COR-L47 (cell line): ENCODE measurements at regions not wholly inside any gene's neighbourhood (a gene's known extent, or its start where the extent isn't known, plus 50 kb on each side); places are given as distances from the start of the nearest gene placed in this dataset.

Experiments
- DNase-seq: peaks from one replicate; lab custom pipeline; 2025; lab: John Stamatoyannopoulos, UW

DNA sequence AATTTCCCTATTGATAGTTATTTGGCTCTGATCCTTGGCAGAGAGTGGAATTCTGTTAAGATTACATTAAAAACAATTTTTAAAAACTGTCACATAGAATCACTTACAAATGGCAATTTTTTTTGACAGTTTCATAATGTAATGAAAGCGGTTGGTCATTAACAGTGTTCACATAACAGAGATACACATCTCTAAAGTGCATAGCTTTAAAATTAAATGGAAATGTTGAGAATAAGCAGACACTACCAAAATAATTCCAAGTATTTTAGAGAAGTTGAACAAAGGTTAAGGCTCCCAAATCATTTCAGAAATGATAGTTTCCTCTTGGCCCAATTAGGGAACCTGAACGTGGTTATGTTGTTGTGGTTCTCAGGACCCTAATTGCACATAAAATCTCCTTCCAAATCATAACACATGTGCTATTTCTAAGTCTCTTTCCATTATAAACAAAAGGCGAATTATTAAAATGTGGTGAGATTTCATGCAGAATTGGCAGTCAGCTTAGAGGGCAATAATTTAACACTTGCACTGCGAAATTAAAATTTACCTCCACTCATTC, 528.9 kb upstream of the FZD8 start:
- no peak for DNase-seq

DNA sequence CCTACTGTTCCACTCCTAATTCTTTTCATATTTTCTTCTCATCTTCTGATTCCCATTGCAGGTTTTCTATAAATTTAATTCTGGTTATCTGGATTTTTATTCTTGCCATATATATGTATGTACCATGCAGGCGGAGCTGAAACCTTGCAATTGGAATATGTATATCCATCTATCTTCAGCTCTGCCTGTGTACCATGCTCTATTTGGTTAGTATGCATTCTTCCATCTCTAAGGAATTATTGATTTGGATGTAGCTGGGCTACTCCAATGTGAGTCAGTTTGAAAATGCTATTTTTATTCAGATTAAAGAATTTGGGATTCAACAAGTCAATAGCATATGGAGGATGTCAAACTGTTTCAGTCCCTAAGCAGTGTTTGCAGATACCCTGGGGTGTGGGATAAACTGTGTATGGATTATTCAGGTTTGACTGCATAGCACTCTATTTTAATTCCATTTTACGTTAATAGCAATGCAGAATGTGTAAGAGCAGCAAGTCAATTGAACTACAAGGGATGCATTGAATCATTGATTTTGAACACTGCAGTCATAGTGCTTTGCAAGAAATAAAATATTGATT, 528.1 kb upstream of the FZD8 start:
- DNase-seq: no peak

DNA sequence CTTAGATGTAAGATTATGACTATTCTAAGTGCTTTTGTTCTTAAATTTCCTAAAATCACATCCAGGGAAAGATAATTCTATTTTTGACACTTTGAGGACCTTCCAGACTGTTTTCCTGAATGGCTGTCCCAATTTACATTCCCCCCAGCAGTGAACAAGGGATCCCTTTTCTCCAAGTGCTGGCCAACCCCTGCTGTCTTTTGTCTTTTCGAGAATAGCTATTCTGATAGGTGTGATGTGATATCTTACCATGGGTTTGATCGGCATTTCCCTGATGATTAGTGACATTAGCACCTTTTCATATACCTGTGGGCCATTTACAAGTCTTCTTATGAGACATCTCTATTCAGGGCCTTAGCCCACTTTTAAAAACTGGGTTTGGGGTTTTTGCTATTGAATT, 526.7 kb upstream of the FZD8 start:
- DNase-seq: no peak

DNA sequence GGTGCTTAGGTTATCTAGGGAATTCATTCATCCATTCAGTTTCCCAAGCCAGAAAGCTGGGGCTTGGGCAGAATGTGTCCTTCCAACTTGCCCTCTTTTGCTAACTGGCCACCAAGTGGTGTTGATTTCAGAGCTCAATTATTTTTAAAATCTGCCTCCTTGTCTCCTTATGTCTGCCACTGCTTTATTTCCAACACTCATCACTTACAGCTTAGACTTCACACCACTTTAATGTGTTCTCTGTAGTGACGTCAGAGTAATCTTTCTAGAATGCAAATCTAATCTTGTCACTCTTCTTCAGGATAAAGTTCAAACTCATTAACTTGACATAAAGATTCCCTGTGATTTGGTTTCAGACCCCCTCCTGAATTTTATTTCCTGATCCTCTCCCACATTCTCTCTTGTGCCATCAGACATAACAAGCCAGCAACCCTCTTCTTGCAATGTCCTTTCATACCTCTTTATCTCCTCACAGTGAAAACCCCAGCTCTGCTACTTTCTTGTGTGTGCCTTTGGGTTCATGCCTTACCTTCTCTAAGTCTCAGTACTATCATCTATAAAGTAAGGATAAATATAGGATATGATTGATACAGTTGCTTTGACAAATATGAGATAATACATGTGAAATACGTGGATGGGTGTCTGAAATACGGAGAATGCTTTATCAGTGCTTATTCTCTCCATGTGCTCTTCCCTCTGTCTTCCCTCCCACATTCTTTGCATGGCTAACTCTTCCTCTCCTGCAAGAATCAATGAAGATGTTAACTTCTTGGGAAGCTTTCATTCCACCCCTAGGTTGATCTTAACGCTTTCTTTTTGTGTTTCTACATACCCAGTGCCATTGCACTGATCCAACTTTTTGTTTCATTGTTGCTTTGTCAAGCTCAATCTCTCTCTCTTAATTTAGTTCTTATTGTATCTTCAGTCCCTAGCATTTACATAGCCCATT, 522.7 kb upstream of the FZD8 start:
- DNase-seq: no peak

DNA sequence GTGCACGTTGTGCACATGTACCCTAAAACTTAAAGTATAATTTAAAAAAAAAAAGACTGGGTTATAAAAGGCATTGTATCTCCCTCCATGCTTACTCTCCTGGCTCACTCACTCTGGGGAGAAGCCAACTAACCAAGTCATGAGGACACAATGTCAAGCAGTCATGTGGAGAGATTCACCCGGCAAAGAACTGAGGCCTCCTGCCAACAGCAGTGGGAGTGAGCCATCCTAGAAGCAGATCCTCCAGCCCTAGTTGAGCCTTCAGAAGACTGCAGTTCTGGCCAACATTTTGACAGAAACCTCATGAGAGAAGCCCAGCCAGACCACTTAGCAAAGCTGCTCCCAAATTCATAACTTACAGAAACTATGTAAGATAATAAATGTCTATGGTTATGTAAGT, 521.7 kb upstream of the FZD8 start:
- DNase-seq: no peak

DNA sequence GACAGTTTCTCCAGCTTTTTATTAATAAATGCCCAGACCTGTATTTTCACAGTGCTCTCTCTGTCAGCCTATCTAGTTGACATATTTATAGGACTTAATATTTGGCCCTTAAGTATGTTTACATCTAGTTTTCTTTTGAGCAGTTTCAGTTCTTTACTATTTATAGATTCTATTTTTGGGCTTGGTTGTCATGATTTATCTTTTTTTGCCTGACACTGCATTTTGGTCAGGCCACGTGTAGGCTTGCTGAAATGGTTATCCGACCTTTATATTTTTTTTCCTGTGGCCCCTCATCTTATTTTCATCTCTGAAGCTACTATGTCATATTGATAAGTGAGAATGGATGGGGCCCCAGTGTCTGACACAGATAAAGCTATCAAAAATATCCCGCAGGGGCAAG, 515.4 kb upstream of the FZD8 start:
- no peak for DNase-seq

DNA sequence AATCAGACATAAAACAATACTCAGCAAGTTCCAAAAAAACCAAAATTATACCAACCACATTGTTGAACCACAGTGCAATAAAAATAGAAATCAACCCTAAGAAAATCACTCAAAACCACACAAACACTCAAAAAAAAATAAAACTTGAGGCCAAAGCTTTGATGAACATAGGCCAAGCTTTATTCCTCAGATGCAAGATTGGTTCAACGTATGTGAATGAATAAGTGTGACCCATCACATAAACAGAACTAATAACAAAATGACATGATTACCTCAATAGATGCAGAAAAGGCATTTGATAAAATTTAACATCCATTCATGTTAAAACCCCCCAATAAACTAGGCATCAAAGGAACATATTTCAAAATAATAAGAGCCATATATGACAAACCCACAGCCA, 506.1 kb upstream of the FZD8 start:
- no peak for DNase-seq

DNA sequence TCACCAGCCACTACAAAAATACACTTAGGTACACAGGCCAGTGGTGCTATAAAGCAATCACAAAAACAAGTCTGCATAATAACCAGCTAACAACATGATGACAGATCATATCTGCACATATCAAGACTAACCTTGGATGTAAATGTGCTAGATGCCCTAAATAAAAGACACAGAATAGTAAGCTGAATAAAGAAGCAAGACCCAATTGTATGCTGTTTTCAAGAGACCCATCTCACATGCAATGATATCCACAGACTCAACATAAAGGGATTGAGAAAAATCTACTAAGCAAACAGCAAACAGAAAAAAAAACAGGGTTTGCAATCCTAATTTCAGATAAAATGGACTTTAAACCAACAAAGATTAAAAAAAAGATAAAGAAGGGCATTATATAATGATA, 505.4 kb upstream of the FZD8 start:
- DNase-seq: no peak

DNA sequence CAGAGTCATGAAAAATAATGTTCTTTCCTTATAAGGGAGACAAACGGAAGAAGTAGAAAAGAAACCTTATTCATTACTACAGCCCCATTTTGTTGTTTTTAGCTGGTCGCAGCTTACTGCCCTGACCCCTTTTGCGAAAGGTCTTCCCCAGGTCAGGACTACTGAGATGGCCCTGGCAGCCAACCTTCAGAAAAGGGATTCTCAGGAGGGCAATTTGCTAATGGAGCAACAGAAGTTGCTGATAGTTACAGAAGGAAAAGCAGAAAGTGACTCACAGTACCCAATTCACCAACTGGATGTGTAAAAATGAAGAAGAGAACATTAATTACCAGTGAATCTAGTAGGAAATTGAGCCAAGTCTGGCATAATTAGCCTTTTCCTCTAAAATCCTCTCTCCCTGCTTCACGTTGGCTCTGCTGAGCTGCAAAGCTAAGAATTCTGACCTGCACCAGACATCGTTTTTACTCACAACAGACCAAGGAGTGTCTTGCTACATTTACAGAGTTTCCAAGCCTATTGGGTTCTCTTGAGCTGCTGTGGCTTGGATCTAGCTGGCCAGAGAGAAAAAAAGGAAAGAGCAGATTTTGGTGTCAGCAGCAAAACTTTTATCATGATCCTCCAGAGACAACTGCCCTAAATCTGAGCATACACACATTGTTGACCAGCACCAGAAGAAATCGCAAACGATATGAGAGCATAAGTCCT, 499.9 kb upstream of the FZD8 start:
- no peak for DNase-seq

DNA sequence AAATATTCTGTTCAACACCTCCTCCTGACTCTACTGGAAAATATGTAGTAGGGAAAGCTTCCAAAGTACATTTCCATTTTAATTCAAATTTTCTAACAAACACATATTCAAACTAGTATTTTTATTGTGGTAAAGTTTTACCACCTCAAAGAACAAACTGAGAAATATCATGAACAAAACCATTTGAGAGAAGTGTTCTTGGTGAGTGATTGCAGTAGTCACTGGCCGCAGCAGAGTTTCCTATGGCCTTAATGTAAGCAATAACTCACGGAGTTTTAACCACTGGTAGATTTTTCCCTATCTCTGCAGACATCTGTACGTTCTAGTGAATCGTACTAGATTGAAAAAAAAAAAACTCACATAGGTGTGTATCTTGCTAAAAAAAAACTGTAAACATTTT, 487.0 kb upstream of the FZD8 start:
- DNase-seq: no peak

DNA sequence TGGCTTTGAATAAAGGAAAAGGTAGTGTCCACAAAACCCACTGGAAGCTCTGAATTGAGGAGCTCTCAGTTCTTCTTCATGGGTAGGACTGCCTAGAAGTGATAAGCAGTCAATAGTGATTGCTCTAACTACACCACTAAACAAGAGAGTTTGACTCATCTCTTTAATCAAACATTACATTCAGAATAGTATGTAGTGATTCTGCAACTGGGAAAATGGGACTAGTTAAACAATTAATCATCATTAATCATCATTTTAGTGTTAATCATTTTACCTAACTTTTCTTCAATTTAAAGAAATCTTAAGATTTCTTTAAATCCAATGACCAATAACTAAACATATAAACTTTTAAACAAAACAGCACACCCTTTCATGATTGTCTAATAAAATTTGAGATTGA, 484.0 kb upstream of the FZD8 start:
- DNase-seq: no peak

DNA sequence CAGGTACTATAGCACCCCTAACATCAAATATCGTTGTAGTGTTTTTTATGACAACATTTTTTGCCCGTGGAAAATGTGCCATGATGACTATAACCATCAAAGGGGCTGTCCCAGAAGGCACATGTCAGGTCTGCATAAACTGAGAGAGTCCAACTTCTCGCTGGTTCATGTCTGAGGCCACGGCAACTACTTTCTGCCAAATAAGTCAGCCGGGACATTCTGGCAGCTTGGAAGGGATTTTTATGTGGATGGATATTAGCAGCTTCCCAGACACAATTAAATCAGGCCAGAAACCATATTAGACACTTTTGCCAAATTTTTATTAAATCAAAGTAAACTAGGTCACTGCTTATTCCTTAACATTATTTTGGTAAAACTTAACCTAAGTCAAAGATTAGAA, 477.4 kb upstream of the FZD8 start:
- DNase-seq: no peak

DNA sequence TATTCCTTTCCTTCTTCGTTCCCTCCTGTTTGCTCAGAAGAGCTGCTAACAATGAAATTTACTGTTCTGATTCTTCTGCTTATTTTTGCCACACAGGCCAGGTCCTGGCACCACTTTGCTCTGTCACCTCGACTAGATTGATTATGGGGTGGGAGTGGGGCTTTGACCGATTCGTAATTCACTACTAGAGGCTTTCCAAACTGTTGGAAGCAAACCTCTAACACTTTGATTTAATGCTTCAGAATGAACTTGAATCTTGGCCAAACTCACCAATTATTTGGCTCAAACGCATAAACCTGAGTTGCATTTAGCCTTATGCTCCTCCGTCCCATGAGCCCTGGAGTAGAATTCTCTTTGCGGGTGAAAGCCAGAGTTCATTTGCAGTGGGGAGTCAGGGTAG, 476.2 kb upstream of the FZD8 start:
- DNase-seq: no peak

DNA sequence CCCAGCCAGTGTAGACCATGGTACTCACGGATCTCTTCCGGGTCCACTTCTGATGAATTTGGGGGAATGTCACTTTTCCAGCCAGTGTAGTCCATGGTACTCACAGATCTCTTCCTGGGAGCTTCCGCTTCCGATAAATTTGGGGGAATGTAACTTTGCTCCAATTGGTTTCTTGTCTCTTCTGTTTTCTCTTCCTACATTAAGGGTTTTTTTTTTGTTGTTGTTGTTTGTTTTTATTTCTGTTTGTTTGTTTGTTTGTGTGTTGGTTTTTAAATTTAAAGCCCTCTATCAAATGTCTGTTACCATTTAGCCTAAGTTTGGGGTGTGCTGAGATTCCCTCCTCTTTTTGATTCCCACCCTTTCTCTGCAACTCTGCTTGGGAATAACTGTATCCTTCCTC, 475.8 kb upstream of the FZD8 start:
- no peak for DNase-seq

DNA sequence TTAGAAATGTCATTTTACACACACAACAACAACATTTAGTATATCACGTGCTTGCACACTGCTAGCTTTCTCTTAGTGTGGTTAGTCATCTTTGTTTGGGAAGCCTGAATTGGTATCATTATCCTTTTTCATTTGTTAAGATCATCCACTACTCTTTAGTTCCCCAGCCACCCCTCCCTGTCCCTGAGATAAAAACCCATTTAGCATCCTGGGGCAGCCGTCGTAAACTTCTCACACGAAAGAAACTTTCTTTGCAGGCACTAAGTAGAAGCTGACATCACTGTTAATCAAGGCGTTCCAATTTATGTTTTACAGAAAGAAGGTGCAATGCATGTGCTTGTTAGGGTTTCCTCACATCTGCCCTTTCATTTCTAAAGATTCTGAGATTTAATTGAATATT, 475.1 kb upstream of the FZD8 start:
- DNase-seq: no peak

DNA sequence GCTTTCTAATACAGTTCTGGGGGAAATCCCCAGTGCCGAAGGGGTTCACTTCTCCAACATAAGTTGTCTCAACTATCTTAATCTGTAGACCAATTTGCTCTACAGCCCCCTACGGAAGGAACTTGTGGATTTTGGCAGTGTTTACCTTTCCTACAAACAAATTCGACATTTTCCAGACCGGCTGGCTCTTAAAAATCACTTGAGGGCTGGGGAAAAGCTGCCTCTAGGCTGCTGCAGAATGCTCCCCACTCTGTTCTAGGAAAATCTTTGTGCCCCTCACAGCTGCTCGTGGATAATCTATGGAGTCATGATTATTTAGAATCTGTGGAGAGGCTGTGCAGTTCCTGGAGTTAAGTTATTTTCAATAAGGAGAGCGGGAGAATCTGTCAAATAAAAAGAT, 474.6 kb upstream of the FZD8 start:
- no peak for DNase-seq

DNA sequence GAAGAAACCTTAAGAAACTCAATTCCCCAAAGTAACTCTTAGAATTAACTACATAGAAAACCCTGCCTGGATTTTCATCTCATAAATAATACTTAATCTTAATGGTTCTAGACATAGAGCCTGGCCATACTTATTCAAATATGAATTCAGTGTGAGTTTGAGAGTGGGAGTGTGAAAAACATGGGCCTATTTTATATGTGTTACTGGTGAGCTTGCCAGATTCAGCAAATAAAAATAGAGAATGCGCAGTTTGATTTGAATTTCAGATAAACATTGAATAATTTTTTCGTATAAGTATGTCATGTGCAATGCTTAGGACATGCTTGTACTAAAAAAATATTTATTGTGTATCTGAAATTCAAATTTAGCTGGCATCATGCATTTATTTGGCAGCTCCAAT, 473.9 kb upstream of the FZD8 start:
- DNase-seq: no peak

DNA sequence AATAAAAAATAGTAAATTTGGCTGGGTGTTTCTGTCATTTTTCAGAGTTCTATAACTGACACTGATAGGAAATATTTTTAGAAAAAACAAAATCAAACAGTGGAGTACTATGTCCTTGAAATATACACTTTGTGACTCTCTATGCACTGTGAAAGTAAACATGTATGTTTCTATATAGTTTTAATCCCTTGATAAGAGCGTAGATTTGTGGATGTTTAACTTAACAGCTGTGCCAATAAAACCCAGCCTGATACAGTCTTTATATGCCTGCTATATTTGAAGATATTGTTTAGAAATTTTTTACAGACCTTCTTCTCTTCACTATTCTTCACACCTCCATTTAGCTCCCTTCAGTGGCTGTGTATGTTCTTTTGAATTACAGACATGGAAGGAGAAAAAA, 473.3 kb upstream of the FZD8 start:
- DNase-seq: no peak

DNA sequence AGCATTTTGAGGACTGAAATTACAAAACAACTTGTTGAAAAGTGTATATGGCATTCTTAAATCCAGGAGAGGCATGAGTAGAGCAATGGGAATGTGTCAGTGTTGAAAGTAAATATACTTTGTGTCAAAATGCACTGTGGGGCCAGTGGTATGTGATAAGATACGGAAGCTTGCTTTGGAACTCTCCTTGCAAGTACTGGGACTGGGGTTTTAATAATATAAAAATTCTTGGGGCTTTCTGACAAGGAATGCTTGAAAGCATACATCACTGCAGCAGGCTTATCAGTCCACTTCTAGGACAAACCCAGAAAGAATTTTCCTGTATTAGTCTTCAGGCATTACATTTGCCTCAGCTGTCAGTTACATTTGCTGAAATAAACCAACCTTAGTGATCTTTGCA, 472.8 kb upstream of the FZD8 start:
- no peak for DNase-seq

DNA sequence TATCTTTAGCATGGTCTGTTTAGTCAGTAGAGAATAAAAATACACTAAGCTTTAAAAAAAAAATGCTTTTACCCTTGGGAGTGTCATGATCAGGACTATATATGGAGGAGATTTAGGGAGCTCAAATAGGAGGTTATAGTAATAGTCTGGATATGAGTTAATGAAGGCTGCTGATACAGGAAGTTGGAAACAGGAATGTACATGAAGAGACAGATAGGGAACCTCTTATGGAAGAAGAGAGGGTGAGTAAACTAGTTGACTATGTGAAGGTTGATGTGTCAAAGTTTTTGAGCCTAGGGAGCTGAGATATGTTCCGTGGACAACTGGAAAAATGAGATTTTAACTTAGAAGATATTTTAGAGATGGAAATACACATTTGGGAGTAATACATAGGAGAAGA, 472.0 kb upstream of the FZD8 start:
- no peak for DNase-seq

DNA sequence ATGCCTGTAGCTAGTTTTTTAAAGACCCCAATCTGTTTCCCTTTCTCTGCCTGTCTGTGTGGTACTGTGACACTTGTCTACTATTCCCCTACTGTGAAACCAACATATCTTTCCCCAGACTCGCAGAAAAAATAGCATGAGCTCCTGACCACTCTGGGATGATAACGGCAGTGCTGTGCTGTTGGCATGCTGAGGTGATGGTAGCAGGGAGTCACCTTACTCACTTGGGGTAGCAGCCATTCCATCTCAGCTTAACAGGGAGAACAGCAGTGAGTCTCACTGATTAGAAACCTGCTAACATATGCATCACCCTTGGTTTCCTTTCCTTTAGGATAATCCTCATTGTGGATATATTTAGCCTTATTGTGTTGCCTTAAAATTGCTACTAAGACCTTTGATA, 469.6 kb upstream of the FZD8 start:
- no peak for DNase-seq

DNA sequence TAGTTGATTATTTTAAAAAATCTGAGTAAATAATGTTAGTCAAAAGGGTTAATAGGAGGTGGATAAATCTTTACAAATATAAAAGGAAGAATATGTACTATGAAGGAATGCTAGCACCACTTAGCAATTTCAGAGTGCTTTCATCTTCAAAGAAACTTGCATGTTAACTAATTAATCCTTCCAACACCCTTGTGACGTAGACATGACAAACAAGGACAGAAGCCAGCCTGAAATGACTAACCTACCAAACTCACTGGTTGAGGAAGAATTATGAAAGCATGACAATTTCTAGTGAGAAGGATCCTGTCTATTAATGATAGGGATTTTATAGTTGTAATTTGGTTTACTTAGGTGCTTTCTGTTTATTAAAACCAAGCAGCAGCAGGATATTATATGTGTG, 468.0 kb upstream of the FZD8 start:
- DNase-seq: no peak
